ENCODE measurements at regions not wholly inside any gene's neighbourhood (a gene's known extent, or its start where the extent isn't known, plus 50 kb on each side); places are given as distances from the start of the nearest gene placed in this dataset.

DNA sequence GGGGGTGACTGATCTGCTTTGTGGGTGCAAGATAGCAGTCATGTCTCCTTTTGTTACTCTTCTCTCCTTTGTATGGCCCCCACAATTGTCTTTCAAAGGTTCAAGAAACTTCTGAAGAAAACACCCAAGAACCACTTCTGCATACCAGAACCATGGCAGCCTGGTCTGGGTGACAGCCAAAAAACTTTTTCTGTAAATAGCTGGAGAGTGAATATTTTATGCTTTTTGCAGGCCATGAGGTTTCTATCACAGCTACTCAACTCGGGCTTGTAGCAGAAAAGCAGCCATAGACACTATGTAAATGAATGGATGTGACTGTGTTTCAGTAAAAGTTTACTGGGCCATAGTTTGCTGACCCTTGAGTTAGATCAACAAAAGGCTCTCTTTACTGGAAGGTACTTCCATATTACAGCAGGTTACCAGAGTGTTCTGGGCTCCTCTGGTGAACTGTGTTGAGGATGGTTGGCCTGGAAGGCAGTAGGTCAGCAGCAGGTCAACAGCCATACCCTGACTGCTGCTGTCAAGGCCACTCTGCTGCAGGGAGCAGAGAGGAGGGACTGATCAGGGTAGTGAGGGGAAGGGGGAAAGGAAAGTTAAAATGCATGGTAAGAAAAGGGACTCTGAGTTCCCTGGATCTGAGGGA is 116.4 kb downstream of the GDAP2 start:
- DNase-seq = no peak

Data from CD4-positive, alpha-beta T cell treated with Interleukin-12 subunit alpha and Interleukin-12 subunit beta, for 1 hour (primary cell).